Immature natural killer cell (primary cell): ENCODE measurements at regions not wholly inside any gene's neighbourhood (a gene's known extent, or its start where the extent isn't known, plus 50 kb on each side); places are given as distances from the start of the nearest gene placed in this dataset.
"Not testable (repeated sequence)": the region's sequence is repeated elsewhere in the genome, so short reads cannot be mapped to it uniquely, and the experiment has no call there.

Experiments used
- DNase-seq, 3 donors: peaks; one replicate each; pipeline ENCODE4 v3.0.0; 2022; ENCODE audit warnings: mixed read lengths in 1 of 3
- H3K27ac Mint-ChIP-seq, 6 donors: one replicate each; pipeline ENCODE4 v1.8.0; 2020; ENCODE audit warnings: mixed read lengths in 6 of 6, mild to moderate bottlenecking in 5 of 6, inconsistent platforms in 4 of 6, moderate library complexity in 3 of 6
- H3K27me3 Mint-ChIP-seq, 3 donors: one replicate each; pipeline ENCODE4 v1.8.0; 2020 to 2021; ENCODE audit warnings: low read depth in 3 of 3, mild to moderate bottlenecking in 3 of 3, mixed read lengths in 3 of 3, moderate library complexity in 3 of 3, inconsistent platforms in 1 of 3
- H3K36me3 Mint-ChIP-seq, 3 donors: one replicate each; pipeline ENCODE4 v1.8.0; 2020; ENCODE audit warnings: mixed read lengths in 3 of 3, inconsistent platforms in 2 of 3, mild to moderate bottlenecking in 2 of 3
- H3K4me1 Mint-ChIP-seq, 2 donors: one replicate each; pipeline ENCODE4 v1.8.0; 2020; ENCODE audit warnings: inconsistent platforms in 2 of 2, mild to moderate bottlenecking in 2 of 2, mixed read lengths in 2 of 2, moderate library complexity in 1 of 2
- H3K4me3 Mint-ChIP-seq, 5 donors: one replicate each; pipeline ENCODE4 v1.8.0; 2020; ENCODE audit warnings: mild to moderate bottlenecking in 5 of 5, mixed read lengths in 5 of 5, inconsistent platforms in 3 of 5, moderate library complexity in 3 of 5
- H3K9me3 Mint-ChIP-seq, 6 donors: one replicate each; pipeline ENCODE4 v1.8.0; 2020; ENCODE audit warnings: mild to moderate bottlenecking in 6 of 6, mixed read lengths in 6 of 6, inconsistent platforms in 4 of 6, moderate library complexity in 3 of 6

DNA sequence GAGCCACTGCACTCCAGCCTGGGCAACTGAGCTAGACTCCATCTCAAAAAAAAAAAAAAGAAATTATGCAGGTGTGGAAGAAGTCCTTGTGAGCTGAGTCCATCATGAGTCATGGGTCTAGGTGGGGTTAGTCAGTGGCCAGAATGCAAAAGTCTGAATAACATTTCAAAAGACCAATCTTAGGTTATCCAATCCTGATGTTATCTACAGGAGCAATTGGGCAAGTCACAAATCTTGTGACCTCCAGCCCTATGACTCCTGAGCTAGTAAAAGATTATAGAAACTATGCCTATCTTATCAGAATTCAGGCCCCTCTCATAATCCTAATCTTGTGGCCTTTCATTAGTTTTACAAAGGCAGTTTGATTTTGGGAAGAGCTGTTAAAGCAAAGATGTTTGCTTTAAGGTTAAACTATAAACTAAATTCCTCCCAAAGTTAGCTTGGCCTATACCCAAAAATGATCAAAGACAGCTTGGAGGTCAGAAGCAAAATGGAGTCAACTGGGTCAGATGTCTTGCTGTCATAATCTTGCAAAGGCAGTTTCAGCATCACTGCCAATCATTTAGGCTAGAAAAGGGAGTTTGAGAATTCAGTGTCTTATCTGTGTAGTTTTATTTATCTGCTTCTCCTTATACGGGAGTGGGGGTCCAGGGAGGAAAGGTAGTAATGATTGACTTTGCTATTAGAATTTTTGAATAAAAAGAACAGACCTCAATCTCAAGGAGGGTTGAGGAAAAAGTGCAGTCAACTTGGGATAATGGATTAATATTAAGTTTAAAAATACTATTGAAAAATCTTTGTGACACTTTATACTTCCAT lies 71.2 kb upstream of the TRIM24 start:
- no peak overlapping the region for H3K4me3 Mint-ChIP-seq
- no peaks in the 10 kb centered on the region for H3K4me1 Mint-ChIP-seq
- no peak overlapping the region for H3K27ac Mint-ChIP-seq
- H3K36me3 Mint-ChIP-seq: no peaks in the 10 kb centered on the region
- H3K9me3 Mint-ChIP-seq: peaks cover 0 to 6% (median 0%) of the 10 kb centered on the region in 6 donors
- no peak for DNase-seq
- peaks cover 1 to 8% (median 2%) of the 10 kb centered on the region in 3 donors for H3K27me3 Mint-ChIP-seq

DNA sequence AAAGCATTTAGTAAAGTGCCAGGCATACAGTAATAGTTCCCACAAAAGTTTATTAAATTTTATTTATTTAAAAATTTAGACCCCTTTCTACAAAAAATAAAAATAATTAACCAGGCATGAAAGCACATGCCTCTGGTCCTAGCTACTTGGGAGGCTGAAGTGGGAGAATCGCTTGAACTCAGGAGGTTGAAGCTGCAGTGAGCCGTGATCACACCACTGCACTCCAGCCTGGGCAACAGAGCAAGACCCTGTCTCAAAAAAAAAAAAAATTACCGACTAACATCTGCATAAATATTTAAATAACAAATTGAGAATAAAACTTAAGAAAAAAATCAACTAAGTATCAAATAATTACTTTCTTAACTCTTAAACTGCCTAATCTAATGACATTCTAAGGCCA lies 64.3 kb upstream of the TRIM24 start:
- Mint-ChIP-seq H3K27ac (no peak overlapping the region), H3K36me3 (no peaks in the 10 kb centered on the region), H3K27me3 (no peaks in the 10 kb centered on the region), H3K9me3 (no peaks in the 10 kb centered on the region), H3K4me1 (no peaks in the 10 kb centered on the region), H3K4me3 (no peak overlapping the region)
- no peak for DNase-seq

DNA sequence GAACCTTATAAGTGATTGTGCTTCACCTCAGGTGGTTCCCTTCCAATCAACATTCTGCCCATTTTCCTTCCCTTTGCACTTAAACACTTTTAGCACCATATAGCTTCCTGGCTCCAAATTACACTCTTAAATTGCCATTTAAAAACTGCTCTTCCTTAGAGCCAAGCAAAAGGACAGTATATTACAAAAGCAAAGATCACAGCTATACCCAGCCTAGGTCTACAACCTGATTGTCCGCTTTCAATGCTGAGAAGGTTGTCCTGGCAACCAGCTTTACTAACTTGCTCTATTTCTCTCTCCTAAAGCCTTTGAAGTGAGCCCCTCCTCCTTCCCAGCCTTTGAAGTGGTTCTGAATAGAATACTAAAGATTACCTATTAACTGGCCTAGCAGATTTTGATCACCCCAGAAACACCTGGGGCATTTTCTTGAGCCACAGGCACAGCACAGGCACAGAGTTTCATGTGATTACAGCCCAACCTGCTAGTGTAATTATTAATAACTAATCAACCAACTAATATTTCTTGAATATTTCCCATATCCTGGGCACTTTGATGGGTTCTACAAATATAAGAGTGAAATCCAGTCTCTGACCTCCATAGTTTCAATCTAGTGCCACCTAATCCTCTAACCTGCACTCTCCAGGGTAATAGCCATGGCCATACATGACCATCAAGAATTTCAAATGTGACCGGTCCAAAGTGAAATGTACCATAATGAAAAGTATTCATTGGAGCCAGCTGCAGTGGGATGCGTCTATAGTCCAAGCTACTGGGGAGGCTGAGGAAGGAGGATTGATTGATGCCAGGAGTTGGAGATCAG lies 63.6 kb upstream of the TRIM24 start:
- Mint-ChIP-seq H3K4me3 (no peak overlapping the region), H3K36me3 (no peaks in the 10 kb centered on the region), H3K9me3 (no peaks in the 10 kb centered on the region), H3K4me1 (no peaks in the 10 kb centered on the region), H3K27ac (no peak overlapping the region), H3K27me3 (no peaks in the 10 kb centered on the region)
- no peak for DNase-seq

GRCh38 chr7:138397071-138397433 lies 63.0 kb upstream of the TRIM24 start:
- not testable (repeated sequence) for H3K4me3 Mint-ChIP-seq, DNase-seq, H3K9me3 Mint-ChIP-seq, H3K4me1 Mint-ChIP-seq, H3K36me3 Mint-ChIP-seq, H3K27ac Mint-ChIP-seq, H3K27me3 Mint-ChIP-seq

GRCh38 chr7:138398857-138399256 lies 61.2 kb upstream of the TRIM24 start:
- Mint-ChIP-seq H3K9me3 (no peaks in the 10 kb centered on the region), H3K4me3 (no peak overlapping the region), H3K27me3 (peaks cover 0 to 6% (median 2%) of the 10 kb centered on the region in 3 donors), H3K27ac (no peak overlapping the region), H3K4me1 (no peaks in the 10 kb centered on the region), H3K36me3 (no peaks in the 10 kb centered on the region)
- DNase-seq: no peak

- H3K27ac Mint-ChIP-seq: peak overlapping the region in 1 of 6 donors; percentile 3
- H3K4me3 Mint-ChIP-seq: no peak overlapping the region
- H3K4me1 Mint-ChIP-seq: no peaks in the 10 kb centered on the region
- no peak for DNase-seq
- H3K36me3 Mint-ChIP-seq: no peaks in the 10 kb centered on the region
- peaks cover 0 to 7% (median 2%) of the 10 kb centered on the region in 3 donors for H3K27me3 Mint-ChIP-seq
- H3K9me3 Mint-ChIP-seq: no peaks in the 10 kb centered on the region
These were observed 59.6 kb upstream of the TRIM24 start for GRCh38 chr7:138400400-138400886.

DNA sequence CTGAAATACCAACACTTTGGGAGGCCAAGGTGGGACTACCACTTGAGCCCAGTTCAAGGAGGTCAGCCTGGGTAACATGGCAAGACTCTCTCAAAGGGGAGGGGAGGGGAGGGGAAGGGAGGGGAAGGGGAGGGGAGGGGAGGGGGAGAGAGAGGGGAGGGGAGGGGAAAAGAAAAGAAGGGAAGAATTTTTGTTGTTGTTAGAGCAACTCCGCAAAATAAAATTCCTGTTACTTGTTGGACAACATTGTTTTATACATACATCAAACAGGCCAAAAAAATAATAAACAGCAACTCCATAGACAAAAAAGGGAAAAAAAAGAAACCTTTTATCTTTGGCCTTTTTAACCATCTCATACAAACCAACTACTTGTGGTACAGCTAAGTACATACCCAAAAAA lies 57.3 kb upstream of the TRIM24 start:
- Mint-ChIP-seq H3K36me3 (no peaks in the 10 kb centered on the region), H3K27ac (no peak overlapping the region), H3K4me1 (no peaks in the 10 kb centered on the region), H3K4me3 (no peak overlapping the region), H3K27me3 (peaks cover 2 to 7% (median 2%) of the 10 kb centered on the region in 3 donors), H3K9me3 (no peaks in the 10 kb centered on the region)
- no peak for DNase-seq

- Mint-ChIP-seq H3K9me3 (no peaks in the 10 kb centered on the region), H3K4me3 (no peak overlapping the region), H3K27ac (no peak overlapping the region), H3K36me3 (no peaks in the 10 kb centered on the region), H3K27me3 (peaks cover 2 to 8% (median 2%) of the 10 kb centered on the region in 3 donors), H3K4me1 (no peaks in the 10 kb centered on the region)
- no peak for DNase-seq
These were observed 54.6 kb upstream of the TRIM24 start for GRCh38 chr7:138405496-138405895.

GRCh38 chr7:138407792-138408191 lies 52.3 kb upstream of the TRIM24 start:
- no peak for DNase-seq
- Mint-ChIP-seq H3K4me1 (no peaks in the 10 kb centered on the region), H3K36me3 (no peaks in the 10 kb centered on the region), H3K27ac (no peak overlapping the region), H3K4me3 (no peak overlapping the region), H3K27me3 (peaks cover 2 to 6% (median 2%) of the 10 kb centered on the region in 3 donors), H3K9me3 (no peaks in the 10 kb centered on the region)
